NAMALWA (cell line): ENCODE measurements at regions not wholly inside any gene's neighbourhood (a gene's known extent, or its start where the extent isn't known, plus 50 kb on each side); places are given as distances from the start of the nearest gene placed in this dataset.

ENCODE experiments used
- DNase-seq: peaks from one replicate; pipeline ENCODE4 v3.0.0-alpha.2; 2015; ENCODE audit warnings: low spot score

GRCh38 chr2:15779381-15780041 lies 160.8 kb upstream of the MYCN start:
- no peak for DNase-seq

GRCh38 chr2:15780234-15780633 lies 160.1 kb upstream of the MYCN start:
- DNase-seq = no peak

- no peak for DNase-seq
These were observed 159.3 kb upstream of the MYCN start for GRCh38 chr2:15780912-15781574.

GRCh38 chr2:15782009-15782751 lies 158.2 kb upstream of the MYCN start:
- no peak for DNase-seq

GRCh38 chr2:15782769-15783294 lies 157.5 kb upstream of the MYCN start:
- DNase-seq = no peak

GRCh38 chr2:15783489-15783888 lies 156.9 kb upstream of the MYCN start:
- DNase-seq = no peak

GRCh38 chr2:15784106-15784885 lies 156.1 kb upstream of the MYCN start:
- no peak for DNase-seq

- DNase-seq = no peak
These were observed 155.2 kb upstream of the MYCN start for GRCh38 chr2:15784886-15785801.

- DNase-seq = no peak
These were observed 154.2 kb upstream of the MYCN start for GRCh38 chr2:15786003-15786654.

- DNase-seq = no peak
These were observed 153.4 kb upstream of the MYCN start for GRCh38 chr2:15786901-15787300.

- DNase-seq = no peak
These were observed 152.6 kb upstream of the MYCN start for GRCh38 chr2:15787535-15788454.

GRCh38 chr2:15788455-15788829 lies 151.9 kb upstream of the MYCN start:
- no peak for DNase-seq

- no peak for DNase-seq
These were observed 151.5 kb upstream of the MYCN start for GRCh38 chr2:15788830-15789229.

- DNase-seq = no peak
These were observed 150.8 kb upstream of the MYCN start for GRCh38 chr2:15789381-15790062.

- no peak for DNase-seq
These were observed 150.0 kb upstream of the MYCN start for GRCh38 chr2:15790326-15790725.

GRCh38 chr2:15790838-15791237 lies 149.5 kb upstream of the MYCN start:
- DNase-seq = no peak

- DNase-seq = no peak
These were observed 149.1 kb upstream of the MYCN start for GRCh38 chr2:15791294-15791693.

- DNase-seq = no peak
These were observed 148.0 kb upstream of the MYCN start for GRCh38 chr2:15792331-15792730.
